Activated CD4-positive, alpha-beta T cell treated with anti-CD3 and anti-CD28 coated beads, Interleukin-2, Interleukin-4, amounts not matched to agents 100 ng/mL and 50 ng/mL, durations not matched to agents 16 hours and 8 hours (primary cell): ENCODE measurements at regions not wholly inside any gene's neighbourhood (a gene's known extent, or its start where the extent isn't known, plus 50 kb on each side); places are given as distances from the start of the nearest gene placed in this dataset.

Source experiments
- DNase-seq: peaks from one replicate; pipeline ENCODE4 v3.0.0-alpha.2; 2020; ENCODE audit warnings: low spot score

DNA sequence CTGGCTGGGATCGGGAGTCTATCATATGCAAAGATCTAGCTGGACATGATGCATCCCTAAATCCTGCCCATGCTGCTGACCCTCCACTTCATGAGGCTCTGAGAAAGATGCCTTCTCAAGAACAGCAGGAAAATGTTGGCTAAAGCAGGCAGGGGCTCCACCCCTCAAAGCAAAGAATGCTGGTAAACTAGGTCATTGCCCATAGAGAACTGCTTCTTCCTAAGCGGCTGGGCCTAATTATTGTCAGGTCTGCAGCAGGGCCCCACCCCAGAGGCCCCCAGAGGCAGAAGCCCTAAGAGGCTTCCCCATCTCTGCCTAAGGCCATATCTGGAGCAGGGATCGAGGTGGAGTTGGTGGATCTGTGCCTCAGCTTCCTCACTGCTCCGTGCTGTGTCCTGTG is 447.4 kb upstream of the PROK2 start:
- no peak for DNase-seq

DNA sequence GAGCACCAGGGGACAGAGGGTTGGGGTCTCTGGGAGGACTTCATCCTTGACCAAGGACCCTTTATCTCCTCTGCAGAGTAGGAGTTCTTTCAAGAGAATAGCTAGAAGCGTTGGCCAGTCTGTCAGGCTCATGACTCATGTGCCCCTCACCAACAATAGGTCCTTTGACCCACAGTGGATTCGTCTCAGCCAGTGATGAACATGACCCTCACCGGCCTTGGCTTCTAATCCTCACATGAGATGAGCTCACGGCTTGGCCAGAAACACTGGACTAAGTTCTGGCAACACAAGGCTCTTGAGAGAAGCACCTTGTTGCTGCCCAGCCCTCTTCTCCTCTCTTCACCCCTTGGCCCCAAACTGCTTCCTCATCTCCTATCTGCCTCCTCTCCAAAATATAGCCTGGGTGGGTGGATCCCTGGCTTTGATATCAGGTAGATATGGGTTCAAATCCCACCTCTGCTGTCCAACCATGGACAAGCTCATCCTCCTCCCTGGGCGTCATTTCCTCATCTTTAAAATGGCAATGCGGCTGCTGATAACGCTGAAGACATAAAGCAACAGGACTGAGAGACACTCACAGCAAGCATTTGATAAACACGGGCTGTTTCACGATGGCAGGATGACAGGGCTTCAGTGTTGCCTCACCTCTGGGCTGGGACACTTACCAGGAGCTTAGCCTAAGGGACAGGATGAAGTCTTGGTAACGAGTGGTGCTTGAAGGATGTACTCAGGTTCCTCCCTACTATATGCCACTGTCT is 446.7 kb upstream of the PROK2 start:
- DNase-seq = no peak

DNA sequence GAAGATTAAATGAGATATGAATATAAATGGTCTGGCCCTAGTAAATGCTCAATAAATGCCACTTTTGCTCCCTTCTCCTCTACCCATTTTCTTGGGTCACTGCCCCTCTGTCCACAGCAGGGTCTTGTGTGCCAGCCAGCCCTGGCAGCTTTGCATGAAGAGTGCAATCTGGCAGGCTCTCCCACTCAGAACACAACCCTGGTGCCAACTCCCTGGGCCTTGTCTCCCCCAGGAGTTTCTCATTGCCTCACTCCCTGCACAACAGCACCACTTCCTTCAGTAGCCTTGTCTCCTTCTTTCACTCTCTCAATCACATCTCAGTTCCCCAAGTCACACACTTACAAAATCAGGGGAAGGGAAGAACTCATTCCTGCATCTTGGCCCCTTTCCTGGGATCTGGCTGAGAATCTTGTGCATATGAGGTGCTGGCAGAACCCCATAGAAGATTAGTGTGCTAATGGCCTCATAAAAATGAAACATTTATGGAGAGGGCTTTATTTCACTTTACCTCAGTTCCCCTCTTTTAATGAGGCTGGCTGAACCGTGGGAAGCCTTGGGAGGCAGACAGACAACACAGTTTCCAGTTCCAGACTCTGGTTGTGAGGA is 445.9 kb upstream of the PROK2 start:
- DNase-seq = no peak

DNA sequence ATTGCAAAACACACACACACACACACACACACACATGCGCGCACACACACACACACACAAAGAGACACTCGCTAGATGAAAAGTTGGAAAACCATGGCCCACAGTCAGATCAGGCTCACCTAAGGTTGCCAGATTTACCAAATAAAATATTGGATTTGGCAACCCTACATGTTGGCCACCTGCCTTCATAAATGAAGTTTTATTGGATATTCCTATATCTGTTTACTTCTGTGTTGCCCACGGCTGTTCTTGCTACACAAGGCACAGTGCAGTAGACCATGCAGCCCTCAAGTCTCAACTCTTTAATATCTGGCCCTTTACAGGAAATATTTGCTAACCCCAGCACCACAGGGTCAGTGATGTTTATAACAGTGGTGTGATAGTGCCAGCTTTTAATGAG is 445.0 kb upstream of the PROK2 start:
- no peak for DNase-seq

DNA sequence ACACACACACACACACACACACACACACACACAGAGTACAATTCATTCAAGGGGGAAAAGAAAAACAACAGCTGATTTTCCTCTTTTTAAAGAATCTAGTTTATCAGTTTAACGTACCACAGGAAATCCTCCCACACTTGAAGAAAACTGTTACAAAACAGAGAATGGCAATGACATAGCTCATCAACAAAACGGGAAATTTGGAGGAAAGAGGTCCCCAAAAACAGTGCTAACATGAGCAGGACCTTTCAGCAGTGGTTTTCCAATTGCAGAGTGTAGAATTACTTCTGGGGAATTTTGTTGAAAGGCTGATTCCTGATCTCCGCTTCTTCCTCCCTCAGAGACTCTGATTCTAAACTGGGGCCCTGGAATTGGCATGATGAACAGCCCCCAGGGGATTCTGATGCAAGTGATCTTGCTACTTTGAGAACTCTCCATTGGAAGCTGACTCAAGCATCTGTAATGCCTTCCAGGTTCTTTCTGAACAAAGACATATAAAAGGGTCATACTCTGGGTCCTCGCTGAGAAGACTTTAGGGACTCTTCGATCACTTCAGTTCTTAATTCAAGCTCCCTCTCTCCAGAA is 442.6 kb upstream of the PROK2 start:
- no peak for DNase-seq

DNA sequence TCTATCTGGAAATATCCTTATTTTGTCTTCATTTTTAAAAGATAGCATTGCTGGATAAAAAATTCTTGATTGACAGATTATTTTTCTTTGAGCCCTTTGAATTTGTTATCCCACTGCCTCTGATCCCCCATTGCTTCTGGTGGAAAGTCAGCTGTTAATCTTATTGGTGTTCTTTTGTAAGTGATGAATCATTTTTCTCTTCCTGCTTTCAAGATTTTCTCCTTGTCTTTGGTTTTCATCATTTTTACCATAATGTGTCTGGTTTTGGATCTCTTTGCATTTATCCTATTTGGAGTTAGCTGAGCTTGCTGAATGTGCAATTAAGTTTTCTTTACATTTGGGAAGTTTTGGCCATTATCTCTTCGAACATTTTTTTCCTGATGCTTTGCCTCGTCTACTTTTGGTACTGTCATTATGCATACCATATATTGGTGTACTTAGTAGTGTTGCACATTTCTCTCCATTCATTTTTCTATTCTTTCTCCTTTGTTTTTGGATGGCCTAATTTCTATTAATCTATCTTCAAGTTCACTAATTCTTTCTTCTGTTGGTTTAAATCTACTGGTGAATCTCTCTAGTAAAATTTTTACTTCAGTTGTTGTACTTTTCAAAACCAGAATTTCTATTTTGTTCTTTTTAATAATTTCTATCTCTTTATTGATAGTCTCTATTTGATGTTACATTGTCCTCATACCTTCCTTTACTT is 440.0 kb upstream of the PROK2 start:
- no peak for DNase-seq

DNA sequence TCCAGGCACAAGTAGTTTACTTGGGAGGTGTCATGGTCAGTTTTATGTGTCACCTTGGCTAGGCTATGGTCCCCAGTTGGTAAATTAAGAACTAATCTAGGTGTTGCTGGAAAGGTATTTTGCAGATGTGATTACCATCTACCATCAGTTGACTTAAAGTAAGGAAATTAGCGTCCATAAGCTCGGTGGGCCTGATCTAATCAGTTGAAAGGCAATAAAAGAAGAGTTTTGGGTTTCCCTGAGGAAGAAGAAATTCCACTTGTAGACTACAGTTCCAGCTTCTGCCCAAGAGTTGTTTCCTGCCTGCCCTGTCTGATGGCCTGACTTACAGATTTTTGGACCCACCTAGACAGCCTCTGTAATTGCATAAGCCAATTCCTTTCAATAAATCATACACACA is 438.7 kb upstream of the PROK2 start:
- no peak for DNase-seq

DNA sequence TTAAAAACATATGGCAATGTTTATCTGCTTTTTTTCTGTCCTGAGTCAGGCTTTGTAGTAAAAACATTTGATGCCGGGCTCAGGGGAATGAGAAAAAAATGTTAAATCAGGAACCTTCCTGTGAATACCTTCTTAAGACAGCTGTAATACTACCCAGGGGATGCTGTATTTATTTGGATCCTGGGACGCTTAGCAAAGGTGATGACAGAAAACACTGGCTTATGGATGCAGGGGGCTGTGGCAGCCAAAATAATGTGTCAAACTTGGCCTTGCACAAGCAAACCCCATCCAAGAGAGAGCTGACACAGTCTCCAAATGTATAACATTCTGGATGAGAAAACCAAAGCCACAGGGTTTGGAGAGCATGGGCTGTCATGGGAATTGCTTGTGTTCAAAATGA is 438.2 kb upstream of the PROK2 start:
- no peak for DNase-seq

DNA sequence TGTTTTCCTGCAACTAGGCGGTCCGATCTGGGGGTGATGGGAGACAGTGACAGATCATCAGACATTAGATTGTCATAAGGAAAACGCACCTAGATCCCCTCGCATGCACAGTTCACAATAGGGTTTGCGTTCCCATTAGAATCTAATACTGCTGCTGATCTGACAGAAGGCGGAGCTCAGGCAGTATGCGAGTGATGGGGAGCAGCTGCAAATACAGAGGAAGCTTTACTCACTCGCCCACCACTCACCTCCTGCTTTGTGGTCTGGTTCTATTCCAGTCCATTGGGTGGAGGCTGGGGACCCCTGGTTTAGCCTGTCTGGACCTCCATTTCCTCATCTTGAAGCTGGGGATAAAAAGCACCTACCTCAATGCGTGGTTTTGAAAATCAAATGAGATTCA is 437.5 kb upstream of the PROK2 start:
- DNase-seq = no peak

DNA sequence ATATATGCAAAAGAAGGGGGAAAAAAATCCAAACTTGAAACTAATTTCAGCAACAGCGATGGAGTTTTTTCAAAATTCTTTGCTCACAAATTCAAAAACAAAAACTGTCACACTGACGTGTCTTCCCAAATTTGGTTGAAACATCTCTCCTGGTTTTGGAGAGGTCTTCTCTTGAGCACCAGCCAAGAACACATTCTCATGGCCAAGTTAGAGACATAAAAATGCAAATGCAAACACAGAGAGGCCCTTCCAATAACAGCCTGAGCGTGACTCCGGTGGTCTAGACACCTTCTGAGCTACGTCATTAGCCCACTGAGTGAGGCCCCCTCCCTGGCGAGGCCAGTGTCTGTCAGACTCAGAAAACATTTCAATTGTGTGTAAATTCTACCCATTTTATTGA is 436.0 kb upstream of the PROK2 start:
- DNase-seq = no peak

DNA sequence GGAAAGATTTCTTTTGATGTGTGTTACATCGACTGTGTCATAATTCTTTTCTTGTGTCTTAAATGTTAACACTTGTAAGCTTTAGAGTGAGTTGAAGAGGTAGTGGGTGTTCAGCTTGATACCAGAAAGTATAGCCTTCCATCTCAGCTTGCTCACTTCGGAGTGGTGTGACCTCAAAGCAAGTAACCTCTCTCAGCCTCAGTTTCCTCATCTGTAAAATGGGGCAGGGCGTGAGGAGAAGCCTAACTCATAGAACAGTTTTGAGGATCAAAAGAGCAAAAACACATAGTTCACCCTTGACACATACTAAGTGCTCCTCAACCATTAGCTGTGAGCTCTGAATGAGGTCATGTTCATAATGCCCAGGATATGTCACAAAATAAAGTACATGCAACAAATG is 434.8 kb upstream of the PROK2 start:
- DNase-seq = no peak

DNA sequence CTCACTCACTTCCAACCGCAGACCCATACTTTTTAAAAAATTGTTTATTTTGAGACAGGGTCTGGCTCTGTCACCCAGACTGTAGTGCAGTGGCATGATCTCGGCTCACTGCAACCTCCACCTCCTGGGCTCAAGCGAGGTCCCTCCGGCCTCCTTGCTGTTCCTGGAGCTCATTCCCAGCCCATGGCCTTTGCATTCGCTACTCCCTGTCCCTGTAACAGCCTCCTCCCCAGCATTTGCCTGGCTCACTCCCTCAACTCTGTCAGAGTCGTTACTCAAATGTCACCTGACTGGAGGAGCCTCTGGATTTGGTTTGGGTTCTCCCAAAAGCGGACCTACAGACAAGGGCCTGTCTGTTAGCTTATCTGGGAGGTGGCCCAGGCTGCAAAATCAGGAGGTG is 432.6 kb upstream of the PROK2 start:
- DNase-seq = no peak

DNA sequence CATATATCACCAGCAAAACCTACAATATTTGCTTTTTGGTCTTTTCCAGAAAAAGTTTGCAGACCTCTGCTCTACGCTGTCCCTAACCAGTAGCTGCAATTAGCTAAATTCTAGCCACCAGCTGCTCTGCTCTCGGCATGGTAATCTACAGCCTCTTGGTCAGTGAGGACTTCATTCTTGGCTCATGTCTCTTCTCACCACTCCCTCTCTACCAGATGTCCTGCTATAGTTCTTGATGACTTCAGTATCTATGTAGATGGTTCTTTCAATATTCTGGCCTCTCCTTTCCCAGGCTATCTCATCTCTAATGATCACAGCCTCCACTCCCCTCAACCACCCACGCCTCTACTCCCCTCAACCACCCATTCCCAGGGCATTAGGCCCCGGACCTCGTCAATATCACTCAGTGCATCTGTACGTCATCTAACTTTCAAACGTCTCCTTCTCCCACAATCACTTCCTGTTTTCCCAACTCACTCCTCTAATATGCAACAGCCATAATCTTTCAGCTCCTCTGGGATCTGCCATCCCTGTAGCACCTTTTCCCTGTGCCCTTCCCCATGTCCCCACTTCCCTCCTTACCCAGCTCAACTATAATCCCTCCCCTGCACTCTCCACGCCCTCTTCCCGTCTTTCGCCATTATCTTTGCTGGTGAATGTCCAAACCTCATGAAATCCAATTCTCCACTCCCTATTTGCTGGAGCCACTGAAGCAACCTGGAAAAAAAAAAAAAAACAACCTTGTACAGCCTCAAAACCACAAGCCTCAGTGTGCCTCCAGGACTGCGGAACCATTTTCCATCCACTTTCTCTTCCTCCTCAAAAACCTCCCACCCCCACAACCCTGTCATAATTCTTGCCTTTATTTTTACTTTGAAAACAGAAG is 429.4 kb upstream of the PROK2 start:
- DNase-seq = no peak

DNA sequence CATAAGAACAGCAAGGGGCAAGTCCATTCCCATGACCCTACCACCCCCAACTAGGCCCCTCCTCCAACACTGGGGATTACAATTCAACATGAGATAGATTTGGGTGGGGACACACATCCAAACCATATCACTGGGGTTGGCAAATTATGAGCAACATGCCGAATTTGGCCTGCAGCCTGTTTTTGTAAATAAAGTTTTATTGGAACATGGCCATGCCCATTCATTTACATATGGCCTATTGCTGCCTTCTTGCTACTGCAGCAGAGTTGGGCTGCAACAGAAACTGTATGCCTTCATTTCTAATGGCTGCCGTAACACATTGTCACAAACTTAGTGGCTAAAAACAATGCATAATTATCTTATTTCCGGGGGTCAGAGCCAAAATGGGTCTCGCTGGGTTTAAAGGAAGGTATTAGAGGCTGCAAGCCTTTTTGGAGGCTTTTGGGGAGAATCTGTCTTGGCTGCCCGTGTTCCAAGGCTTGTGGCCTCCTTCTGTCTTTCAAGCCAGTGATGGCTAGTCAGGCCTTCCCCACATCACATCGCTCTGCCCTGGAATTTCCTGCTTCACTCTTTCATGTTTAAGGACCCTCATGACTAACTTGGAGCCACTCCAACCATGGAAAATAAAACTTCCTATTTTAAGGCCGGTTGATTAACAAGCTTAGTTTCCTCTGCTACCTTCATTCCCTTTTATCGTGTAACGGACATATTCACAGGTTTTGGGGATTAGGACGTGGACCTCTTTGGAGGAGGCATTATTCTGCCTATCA is 428.5 kb upstream of the PROK2 start:
- no peak for DNase-seq

DNA sequence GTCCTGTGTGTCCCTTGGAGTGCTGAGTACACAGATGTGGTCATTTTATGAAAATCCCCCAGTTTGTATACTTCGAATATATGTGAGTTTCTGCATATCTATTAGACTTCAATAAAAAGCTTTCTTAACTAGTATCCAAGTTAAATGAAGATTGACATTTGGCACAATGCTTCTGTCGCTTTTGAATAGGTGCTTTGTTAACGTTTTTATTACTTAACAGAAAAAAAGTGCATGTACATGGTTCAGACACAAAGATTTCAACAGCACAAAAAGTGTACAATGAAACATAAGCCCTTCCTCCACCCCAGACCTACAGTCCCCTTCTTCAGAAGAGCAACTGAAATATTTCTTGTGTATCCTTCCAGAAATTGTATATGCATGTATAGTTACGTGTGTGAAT is 427.4 kb upstream of the PROK2 start:
- no peak for DNase-seq

DNA sequence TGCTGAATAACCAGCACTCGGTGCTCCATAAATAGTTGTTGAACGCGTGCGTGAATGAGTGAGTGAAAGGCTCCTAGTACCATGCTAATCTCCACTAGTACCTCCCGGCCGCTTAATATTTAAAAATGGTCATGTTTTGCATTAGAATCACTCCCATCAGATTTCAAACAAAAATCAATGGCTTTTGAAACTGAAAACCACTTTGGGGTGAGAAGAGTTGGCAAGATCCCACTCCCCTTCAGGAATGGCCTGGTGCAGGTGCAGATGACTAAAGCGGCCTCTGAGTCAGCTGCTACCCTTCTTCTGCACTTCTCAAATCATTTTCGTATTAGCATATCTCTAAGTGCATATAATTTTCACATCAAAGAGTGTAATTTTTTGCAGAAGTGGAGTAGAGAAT is 425.3 kb upstream of the PROK2 start:
- DNase-seq = no peak

DNA sequence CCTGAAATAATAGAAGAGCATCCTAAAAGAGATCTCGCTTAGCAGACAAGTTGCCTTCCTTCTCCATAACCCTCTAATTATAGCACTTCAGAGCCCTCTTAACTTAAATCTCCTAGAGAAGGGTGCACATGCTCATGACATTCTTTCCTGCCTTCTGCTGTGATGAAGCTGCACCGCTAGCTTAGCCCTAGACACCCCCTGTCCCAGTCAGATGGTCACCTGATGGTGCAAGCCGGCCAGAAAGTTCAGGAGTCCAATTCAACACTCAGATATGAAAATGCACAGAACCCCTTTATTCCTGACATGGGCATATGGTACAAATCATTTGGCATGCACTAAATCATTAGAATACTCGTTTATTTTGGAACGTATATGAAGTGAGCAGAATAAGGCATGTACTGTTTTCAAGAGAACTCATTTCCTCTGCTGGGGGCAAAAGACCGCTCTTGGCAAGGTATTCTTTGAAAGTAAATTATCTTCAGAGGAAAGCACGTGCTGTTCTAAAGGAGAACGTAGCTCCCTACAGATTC is 420.4 kb upstream of the PROK2 start:
- DNase-seq = no peak

DNA sequence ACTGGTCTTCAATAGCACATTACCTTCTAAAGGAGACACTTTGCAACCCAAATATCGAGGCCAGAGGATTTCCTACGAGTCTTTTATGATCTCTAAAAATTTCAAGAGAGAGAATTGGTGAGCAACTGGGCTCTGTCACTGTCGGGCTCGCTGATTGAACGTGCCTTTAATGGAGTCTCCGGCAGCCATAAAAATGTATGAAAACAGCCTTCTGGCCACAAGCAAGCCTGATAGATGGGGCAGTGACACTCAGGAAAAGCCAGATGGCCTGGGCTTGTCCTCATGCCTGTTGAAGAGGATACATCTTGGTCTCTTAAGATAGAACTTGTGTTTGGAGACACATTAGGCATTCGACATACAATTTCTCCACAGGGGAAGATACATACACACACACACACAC is 419.5 kb upstream of the PROK2 start:
- DNase-seq = no peak

DNA sequence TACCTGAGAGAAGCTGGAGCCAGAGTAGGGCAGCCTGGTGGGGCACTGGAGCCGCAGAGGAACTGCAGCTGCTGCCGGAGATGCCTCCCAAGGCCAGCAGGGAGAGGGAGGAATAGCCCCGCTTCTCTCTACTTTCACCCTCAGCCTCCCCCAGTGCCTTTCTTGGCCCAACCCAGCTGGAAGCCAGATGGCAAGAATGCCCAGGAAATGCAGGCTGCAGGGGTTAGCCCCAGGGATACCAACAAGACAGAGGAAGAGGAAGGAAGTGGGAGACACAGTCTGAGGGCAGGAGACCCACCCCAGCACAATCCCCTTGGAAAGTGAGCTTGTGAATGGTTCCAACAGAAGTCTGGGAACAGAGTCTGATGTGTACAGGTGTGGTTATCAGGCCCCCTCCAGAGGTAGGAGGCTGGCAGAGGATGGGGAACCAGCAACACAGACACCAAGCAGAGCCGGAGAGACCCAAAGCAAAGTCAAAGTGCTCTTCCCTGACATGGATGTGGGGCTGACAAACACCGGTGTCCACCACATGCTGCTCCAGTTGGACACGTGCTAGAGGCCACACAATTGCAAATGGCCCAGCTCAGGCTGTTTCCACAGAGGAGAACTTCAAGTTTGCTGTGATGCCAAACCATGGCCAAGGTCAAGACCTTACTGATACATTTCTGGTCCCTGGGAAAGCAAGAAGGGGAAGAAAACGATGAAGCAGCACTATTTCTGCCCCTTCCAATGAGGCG is 418.8 kb upstream of the PROK2 start:
- DNase-seq = no peak

DNA sequence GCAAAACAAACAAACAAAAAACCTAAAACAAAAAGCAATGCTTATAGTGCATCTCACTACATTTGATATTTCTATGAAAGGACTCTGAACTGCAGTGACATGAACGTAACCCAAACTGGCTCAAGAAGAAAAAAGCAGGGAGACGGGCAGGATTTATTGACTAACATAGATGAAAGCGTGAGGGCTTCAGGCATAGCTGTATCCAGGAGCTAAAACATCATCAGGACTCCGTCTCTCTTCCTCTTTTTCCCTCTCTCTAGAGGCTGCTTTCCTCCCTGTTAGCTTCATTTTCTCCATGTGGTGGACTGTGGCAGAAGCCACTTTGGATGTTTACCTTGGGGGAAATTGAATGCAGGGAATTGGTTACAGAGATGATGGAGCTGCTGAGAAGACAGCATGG is 418.2 kb upstream of the PROK2 start:
- no peak for DNase-seq
